GM10248 (cell line): ENCODE measurements at regions not wholly inside any gene's neighbourhood (a gene's known extent, or its start where the extent isn't known, plus 50 kb on each side); places are given as distances from the start of the nearest gene placed in this dataset.

Experiments
- CTCF ChIA-PET: fragments of 300-600 bp; sonication (Branson Sonifier 250); formaldehyde crosslinking; extraction: SDS; loops from one replicate; lab custom pipeline; 2021; ENCODE audit warnings: antibody characterized with exemption; lab: Yijun Ruan, JAX
- POLR2A ChIA-PET: fragments of 350-650 bp; sonication (Branson Sonifier 250); formaldehyde crosslinking; extraction: SDS; loops from one replicate; lab custom pipeline; 2020; ENCODE audit warnings: antibody characterized with exemption; lab: Yijun Ruan, JAX
- DNase-seq: peaks from one replicate; pipeline ENCODE4 v3.0.0; 2012; ENCODE audit errors: extremely low spot score
- TF ChIP-seq, protein P1 (sequence below): IDR thresholded peaks from 2 replicates; pipeline ENCODE4 v1.5.1; 2012; ENCODE audit warnings: mild to moderate bottlenecking, low read depth; ENCODE audit errors: extremely low read depth, missing control alignments, control extremely low read depth

DNA sequence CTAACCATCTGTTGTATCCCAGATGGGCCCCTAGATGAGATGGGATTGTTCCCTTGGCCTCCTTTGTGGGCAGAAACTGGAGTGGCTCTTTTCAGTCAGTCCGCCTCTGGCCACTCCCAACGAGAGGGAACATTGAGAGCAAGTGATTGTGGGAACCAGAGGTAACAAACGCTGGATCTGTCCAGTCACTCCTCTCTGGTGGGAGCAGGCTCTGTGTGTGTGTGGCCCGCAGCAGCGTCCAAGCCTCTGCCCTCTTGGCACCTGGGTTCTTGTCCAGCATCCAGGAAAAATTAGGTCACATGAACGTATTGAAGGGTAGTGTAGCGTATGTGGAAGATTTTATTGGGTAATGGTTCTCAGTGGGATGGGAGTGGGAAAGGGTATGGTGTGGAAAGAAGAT is 101.9 kb upstream of the COX10 start:
- POLR2A ChIA-PET, result no interaction called here

DNA sequence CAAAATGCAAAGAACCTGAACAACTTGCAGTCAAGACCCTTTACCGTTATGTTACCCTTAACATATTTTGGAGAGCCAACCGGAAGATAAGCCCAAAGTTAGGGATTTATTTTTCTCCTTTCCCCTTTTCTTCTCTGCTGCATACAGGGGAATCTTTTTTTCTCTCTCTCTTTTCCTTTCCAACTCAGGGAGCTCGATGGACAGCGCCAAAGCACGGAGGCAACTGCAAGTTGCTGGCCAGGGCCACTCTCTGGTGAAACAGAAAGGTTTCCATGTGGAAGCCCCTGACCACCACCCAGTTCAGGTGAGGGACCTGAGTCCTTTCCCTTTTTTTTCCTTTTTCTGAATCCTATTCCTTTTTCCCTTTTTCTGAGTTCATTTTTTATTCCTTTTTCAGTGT is 98.8 kb upstream of the COX10 start:
- ChIA-PET POLR2A (no interaction called here), CTCF (no interaction called here)
- DNase-seq, result no peak
- TF ChIP-seq, protein P1, sequence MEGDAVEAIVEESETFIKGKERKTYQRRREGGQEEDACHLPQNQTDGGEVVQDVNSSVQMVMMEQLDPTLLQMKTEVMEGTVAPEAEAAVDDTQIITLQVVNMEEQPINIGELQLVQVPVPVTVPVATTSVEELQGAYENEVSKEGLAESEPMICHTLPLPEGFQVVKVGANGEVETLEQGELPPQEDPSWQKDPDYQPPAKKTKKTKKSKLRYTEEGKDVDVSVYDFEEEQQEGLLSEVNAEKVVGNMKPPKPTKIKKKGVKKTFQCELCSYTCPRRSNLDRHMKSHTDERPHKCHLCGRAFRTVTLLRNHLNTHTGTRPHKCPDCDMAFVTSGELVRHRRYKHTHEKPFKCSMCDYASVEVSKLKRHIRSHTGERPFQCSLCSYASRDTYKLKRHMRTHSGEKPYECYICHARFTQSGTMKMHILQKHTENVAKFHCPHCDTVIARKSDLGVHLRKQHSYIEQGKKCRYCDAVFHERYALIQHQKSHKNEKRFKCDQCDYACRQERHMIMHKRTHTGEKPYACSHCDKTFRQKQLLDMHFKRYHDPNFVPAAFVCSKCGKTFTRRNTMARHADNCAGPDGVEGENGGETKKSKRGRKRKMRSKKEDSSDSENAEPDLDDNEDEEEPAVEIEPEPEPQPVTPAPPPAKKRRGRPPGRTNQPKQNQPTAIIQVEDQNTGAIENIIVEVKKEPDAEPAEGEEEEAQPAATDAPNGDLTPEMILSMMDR, result no peak

More for the DNA sequence above, 101.9 kb upstream of the COX10 start:
- CTCF ChIA-PET, result interaction anchor here (1.2 kb wide), 1 partner anchor 13 kb away, joined by 3 read pairs; no protein-coding TSS in a partner anchor
- no peak for DNase-seq
- TF ChIP-seq, protein P1, result no peak

DNA sequence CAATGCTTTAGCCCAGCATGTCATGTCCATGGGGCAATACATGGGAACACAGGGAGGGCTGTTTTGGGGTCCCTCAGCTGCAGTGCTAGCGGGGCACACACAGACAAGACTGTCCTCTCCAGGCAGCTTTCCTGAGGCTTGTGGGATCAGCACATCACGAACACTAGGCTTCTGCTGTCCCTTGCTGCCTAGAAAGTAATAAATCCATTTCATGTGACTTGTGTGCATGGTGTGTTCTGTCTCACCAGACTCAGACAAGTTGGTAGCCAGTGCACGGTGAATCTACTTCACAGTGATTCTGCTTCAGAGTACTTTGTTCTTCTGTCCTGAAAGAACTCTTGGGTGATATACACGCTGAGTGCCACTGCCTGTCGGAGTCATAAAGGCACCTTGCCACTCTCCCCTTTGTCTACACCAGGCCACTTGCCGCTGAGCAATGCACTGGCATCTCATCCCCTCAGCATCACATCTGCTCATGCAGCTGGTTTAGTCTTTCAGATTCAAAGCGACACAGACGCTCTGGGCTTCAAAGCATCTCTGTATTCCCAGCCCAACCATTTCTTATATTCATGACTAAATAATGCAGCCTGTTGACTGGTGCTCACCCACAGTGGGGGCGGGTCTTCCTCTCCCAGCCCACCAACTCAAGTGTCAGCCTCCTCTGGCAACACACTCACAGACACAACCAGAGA is 95.2 kb upstream of the COX10 start:
- CTCF ChIA-PET, result no interaction called here
- TF ChIP-seq, protein P1, result no peak
- DNase-seq, result no peak
- POLR2A ChIA-PET, result no interaction called here

DNA sequence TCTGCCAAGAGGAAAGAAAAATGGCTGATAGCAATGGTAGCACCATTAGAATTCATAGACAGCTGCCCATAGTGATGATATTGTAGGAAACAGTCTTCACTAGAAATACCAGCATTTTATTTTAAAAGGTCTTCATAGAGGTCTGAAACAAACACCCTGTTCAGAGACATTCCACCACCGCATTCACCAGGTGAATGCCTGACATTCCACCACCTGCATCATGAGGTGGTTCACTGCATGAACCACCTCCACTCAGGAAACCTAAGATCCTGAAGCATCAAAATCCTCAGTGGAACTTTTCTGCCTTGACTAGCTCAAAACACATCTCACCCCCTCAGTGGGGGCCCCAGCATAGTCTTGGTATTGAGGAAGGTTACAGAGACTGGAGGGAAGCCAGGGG is 91.5 kb upstream of the COX10 start:
- CTCF ChIA-PET, result no interaction called here
- DNase-seq, result no peak
- POLR2A ChIA-PET, result no interaction called here
- TF ChIP-seq, protein P1, result no peak

DNA sequence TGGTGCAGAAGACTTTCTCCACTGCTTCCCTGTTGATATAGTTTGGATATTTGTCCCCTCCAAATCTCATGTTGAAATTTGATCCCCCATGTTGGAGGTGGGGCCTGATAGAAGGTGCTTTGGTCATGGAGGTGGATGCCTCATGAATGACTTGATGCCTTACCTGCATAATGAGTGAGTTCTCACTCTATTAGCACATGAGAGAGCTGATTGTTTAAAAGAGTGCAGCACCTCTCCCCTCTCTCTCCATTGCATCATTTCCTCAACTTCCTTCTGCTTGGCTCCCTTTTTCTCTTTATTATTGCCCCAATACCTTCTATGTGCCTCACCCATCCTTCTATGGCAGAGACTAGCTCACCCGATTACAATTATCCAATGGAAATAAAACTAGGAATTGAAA is 90.8 kb upstream of the COX10 start:
- ChIA-PET CTCF (no interaction called here), POLR2A (no interaction called here)
- TF ChIP-seq, protein P1, result no peak
- DNase-seq, result no peak

DNA sequence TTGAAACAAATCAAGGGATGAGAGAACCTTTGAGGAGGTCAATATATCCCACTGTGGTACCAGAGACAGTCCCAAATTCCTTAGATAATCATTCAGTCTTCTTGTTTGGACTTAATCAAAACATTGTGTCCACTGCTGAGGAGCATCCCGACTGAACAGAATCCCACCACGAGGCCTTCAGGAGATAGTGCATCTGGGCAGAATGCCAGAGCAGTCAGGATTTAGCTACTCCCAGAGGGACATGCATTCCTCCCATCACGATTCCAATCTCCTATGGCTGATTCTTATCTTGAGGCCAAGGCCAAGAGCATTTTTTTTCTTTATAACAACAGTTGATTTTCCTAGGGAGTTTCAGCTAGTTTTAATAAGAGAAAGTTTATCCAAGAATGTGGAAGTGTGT is 87.4 kb upstream of the COX10 start:
- CTCF ChIA-PET, result interaction anchor here (1.6 kb wide), 1 partner anchor 13 kb away, joined by 4 read pairs; no protein-coding TSS in a partner anchor
- POLR2A ChIA-PET, result no interaction called here
- TF ChIP-seq, protein P1, result no peak
- DNase-seq, result no peak
